ENCODE measurements at regions not wholly inside any gene's neighbourhood (a gene's known extent, or its start where the extent isn't known, plus 50 kb on each side); places are given as distances from the start of the nearest gene placed in this dataset.

DNA sequence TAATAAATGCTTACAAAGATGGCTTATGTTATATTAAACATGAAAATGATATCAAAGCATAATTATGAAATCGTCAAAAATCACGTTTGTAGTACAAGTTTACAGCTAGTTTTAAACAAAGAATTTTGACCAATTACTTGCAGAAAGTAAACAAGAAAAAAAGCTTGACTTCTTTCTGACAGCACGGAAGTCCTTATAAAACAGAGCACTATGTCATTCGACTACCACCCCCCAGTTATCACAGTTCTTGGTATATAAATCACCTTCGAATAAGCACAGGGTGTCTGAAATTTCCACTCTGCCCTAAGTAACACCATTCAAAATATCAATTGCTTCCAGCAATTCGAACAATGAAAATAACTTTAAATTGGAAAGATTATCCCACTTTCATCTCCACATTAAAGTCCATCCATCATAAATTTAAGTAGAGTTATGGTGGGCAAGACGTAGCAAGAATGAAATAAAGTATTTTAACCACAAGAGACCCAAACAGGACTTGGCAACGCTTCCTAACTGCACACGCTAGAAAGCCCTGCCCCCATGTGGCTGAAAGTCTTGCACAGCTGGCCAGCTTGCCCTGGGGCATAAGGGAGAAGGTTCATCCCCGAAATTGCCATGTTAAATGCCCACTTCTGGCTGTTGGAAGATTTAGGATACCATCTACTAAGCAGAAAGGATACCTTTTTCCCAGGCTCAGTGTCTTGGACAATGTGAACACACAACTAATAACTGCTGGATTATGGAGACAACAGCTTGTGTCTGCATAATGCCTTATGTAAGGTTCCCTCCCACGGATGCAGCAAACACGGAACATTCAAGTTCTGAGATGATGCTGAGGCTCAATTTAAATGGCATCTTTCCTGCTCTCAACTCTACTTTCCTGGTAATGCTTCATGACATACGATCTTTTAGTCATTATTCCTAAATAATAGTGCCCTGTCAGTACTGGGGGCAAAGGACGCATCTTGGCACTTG lies 116.4 kb upstream of the TJP1 start:
- TF ChIP-seq, protein P1, sequence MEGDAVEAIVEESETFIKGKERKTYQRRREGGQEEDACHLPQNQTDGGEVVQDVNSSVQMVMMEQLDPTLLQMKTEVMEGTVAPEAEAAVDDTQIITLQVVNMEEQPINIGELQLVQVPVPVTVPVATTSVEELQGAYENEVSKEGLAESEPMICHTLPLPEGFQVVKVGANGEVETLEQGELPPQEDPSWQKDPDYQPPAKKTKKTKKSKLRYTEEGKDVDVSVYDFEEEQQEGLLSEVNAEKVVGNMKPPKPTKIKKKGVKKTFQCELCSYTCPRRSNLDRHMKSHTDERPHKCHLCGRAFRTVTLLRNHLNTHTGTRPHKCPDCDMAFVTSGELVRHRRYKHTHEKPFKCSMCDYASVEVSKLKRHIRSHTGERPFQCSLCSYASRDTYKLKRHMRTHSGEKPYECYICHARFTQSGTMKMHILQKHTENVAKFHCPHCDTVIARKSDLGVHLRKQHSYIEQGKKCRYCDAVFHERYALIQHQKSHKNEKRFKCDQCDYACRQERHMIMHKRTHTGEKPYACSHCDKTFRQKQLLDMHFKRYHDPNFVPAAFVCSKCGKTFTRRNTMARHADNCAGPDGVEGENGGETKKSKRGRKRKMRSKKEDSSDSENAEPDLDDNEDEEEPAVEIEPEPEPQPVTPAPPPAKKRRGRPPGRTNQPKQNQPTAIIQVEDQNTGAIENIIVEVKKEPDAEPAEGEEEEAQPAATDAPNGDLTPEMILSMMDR (IDR thresholded peaks at IDR 0.05) = peak in 2 of 5 experiments; percentile 7 to 16
- no peak for TF ChIP-seq POLR2A (IDR thresholded peaks at IDR 0.05)
- TF ChIP-seq EP300 (IDR thresholded peaks at IDR 0.05; ENCODE audit: low read depth) = no peak
- TF ChIP-seq POLR2AphosphoS5 (IDR thresholded peaks at IDR 0.05) = no peak

Data from transverse colon (tissue), 4 donors.